ENCODE measurements at regions not wholly inside any gene's neighbourhood (a gene's known extent, or its start where the extent isn't known, plus 50 kb on each side); places are given as distances from the start of the nearest gene placed in this dataset.
"Not testable (repeated sequence)": the region's sequence is repeated elsewhere in the genome, so short reads cannot be mapped to it uniquely, and the experiment has no call there.

DNA sequence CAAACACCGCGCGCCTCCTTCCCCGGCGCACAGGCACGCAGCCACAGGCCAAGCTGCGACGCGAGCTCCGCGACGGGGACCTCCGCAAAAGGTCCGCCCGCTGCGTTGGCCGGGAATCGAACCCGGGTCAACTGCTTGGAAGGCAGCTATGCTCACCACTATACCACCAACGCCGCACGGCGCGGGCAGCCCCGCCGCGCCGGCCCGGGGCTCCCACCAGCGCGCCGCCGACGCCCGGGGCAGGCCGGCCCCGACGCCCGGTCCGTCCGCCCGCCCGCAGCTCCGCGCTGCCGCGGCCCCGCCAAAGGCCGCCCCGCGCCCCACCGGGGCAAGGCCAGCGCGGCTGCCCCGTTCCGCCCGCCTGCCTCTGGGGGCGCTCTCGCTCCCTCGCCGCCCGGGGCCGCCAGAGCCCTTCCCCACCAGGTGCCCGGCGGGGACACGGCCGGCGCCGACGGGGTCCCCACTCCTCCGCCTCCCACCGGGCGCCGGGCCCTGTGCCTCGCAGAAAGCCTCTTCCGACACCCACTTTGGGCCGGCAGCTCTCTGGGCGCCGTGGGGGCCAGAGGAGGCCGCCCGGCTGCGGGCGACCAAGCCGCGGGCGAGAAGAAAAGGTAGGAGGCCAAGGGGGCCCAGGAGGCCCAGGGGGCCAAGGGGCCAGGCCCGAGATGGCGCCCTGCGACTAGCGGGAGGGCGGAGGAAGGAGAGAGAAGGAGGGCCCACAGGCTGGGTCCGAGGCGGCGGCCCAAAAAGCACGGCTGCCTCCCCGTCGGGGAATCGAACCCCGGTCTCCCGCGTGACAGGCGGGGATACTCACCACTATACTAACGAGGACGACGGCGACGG, 50.2 kb upstream of the FCGR2A start:
- H3K4me3 ChIP-seq (ENCODE audit: low read length); DNase-seq (ENCODE audit: low read depth): not testable (repeated sequence)

DNA sequence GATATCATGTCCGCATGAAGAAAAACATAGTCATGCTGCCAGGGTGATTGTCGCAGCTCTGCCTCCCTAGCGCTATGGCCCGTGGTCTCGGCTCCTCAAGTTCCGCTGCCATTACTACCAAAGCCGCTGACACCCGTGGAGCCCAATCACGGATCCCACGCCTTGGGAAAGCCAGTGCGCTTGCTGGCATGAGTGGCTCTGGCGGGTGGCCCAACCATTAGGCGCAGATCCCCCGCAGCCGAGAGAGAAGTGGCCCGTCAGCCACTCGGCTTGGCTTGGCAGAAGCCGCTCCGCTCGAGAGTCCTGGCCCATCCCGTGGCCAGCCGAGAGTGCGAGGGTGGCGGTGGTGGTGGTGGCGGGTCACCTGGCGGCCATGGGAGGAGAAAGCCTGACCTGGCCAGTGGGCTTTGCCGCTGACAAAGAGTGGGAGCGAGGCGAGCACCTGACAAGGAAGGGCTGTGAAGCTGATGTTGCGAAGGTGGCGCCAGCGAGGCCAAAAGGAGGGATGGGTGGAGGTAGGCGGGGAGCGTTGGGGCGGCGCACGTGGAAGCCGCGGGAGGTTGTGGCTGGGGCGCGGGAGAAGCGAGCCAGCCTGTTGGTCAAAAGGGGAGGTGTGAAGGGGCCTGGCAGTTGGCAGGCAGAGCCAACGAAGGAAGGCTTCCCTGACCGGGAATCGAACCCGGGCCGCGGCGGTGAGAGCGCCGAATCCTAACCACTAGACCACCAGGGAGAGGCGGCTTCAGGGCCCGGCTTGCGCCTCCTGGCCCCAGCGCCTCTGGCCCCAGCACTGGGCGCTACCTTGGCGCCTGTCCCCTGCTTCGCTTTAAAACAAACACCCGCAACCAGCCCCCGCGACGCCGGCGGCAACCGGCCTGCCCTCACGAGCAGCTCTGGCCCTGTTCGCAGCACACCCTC, 51.0 kb upstream of the FCGR2A start:
- not testable (repeated sequence) for H3K4me3 ChIP-seq (ENCODE audit: low read length); DNase-seq (ENCODE audit: low read depth)

DNA sequence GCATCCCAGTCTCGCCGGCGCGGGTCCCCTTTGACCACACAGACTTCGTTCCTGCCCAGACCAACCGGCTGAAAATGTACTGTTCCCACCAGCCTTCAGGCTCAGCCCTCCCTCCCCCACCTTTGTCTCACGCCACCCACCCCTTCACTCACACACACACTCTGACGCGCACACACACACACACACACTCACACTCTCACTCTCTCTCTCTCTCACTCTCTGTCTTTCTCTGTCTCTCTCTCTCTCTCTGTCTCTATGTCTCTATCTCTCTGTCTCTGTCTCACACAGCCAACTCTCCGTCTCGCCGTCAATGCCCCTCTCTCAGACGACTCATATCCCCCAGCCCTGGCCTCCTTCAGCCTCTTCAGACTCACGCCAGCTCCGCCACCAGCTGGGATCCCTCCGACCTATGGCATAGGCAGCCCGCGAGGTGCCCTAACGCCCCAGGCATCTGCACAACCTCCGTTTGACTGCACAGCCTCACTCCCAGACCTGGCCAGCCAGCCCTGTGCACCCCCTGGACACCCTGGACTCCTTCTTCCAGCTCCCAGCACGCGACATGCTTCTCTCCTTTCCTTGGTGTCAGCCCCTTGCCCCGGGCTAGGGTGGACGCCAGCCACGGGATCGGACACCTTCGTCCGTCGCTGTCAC, 53.4 kb upstream of the FCGR2A start:
- DNase-seq (ENCODE audit: low read depth), result not testable (repeated sequence)

GRCh38 chr1:161447760-161448332, 57.4 kb upstream of the FCGR2A start:
- H3K4me3 ChIP-seq (ENCODE audit: low read length); DNase-seq (ENCODE audit: low read depth): not testable (repeated sequence)

More for the DNA sequence above, 53.4 kb upstream of the FCGR2A start:
- not testable (repeated sequence) for H3K4me3 ChIP-seq (ENCODE audit: low read length)

GRCh38 chr1:161447040-161447759, 58.1 kb upstream of the FCGR2A start:
- H3K4me3 ChIP-seq (ENCODE audit: low read length); DNase-seq (ENCODE audit: low read depth): not testable (repeated sequence)

DNA sequence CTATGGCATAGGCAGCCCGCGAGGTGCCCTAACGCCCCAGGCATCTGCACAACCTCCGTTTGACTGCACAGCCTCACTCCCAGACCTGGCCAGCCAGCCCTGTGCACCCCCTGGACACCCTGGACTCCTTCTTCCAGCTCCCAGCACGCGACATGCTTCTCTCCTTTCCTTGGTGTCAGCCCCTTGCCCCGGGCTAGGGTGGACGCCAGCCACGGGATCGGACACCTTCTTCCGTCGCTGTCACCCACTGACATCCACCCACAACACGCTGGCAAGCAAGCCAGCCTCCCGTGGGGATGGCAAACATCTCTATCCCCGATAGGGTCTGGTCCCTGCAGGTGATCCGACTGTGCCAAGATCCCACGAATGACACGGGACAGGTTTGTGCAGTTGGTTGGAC, 60.5 kb upstream of the FCGR2A start:
- DNase-seq (ENCODE audit: low read depth), result not testable (repeated sequence)

GRCh38 chr1:161444255-161444654, 61.0 kb upstream of the FCGR2A start:
- not testable (repeated sequence) for DNase-seq (ENCODE audit: low read depth); H3K4me3 ChIP-seq (ENCODE audit: low read length)

More for the DNA sequence above, 60.5 kb upstream of the FCGR2A start:
- H3K4me3 ChIP-seq (ENCODE audit: low read length), result not testable (repeated sequence)

GRCh38 chr1:161440312-161440894, 64.9 kb upstream of the FCGR2A start:
- TF ChIP-seq, protein P1, sequence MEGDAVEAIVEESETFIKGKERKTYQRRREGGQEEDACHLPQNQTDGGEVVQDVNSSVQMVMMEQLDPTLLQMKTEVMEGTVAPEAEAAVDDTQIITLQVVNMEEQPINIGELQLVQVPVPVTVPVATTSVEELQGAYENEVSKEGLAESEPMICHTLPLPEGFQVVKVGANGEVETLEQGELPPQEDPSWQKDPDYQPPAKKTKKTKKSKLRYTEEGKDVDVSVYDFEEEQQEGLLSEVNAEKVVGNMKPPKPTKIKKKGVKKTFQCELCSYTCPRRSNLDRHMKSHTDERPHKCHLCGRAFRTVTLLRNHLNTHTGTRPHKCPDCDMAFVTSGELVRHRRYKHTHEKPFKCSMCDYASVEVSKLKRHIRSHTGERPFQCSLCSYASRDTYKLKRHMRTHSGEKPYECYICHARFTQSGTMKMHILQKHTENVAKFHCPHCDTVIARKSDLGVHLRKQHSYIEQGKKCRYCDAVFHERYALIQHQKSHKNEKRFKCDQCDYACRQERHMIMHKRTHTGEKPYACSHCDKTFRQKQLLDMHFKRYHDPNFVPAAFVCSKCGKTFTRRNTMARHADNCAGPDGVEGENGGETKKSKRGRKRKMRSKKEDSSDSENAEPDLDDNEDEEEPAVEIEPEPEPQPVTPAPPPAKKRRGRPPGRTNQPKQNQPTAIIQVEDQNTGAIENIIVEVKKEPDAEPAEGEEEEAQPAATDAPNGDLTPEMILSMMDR (conservative IDR thresholded peaks at IDR 0.05; ENCODE audit: low read depth, low read length), result peak; percentile 63
- peak; percentile 8 for DNase-seq (ENCODE audit: low read depth)
- H3K4me3 ChIP-seq (ENCODE audit: low read length), result peak overlapping the region; percentile 65

DNA sequence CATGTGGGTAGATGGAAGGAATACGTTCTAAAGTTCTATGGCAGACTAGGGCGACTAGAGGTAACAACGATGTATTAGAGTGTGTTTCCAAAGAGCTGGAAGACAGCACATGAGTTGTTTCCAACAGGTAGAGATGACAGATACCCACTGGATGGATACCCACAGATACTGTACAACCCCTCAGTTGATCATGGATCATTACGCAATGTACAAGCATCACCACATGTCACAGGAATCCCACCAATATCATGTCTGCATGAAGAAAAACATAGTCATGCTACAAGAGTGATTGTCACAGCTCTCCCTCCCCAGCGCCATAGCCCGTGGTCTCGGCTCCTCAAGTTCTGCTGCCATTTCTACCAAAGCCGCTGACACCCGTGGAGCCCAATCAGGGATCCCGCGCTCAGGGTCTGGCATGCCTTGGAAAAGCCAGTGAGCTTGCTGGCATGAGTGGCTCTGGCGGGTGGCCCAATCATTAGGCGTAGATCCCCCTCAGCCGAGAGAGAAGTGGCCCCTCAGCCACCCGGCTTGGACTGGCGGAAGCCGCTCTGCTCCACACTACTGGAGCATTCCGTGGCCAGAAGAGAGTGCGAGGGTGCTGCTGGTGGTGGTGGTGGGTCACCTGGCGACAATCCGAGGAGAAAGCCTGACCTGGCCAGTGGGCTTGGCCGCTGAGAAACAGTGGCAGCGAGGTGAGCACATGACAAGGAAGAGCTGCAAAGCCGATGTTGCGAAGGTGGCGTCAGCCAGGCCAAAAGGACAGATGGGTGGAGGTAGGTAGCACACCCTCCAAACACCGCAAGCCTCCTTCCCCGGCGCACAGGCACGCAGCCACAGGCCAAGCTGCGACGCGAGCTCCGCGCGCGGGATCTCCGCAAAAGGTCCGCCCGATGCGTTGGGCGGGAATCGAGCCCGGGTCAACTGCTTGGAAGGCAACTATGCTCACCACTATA, 65.7 kb upstream of the FCGR2A start:
- TF ChIP-seq, protein P1 (conservative IDR thresholded peaks at IDR 0.05; ENCODE audit: low read depth, low read length), result no peak
- H3K4me3 ChIP-seq (ENCODE audit: low read length), result peak overlapping the region; percentile 41
- DNase-seq (ENCODE audit: low read depth), result no peak

DNA sequence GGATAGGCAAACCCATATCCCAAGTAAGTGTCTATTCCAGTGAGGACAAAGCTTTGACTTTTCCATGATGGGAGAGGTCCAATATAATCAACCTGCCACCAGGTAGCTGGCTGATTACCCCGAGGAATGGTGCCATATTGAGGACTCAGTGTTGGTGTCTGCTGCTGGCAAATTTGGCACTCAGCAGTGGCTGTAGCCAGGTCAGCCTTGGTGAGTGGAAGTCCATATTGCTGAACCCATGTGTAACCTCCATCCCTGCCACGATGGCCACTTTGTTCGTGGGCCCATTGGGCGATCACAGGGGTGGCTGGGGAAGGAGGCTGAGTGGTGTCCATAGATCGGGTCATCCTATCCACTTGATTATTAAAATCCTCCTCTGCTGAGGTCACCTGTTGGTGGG, 65.5 kb upstream of the CFAP126 start:
- not testable (repeated sequence) for H3K4me3 ChIP-seq (ENCODE audit: low read length); DNase-seq (ENCODE audit: low read depth)

Data from retinal pigment epithelial cell (primary cell).